Right lobe of liver (tissue), 6 donors: ENCODE measurements at regions not wholly inside any gene's neighbourhood (a gene's known extent, or its start where the extent isn't known, plus 50 kb on each side); places are given as distances from the start of the nearest gene placed in this dataset.
"Not testable (repeated sequence)": the region's sequence is repeated elsewhere in the genome, so short reads cannot be mapped to it uniquely, and the experiment has no call there.

Experiments used
- ATAC-seq, 4 donors: fragments of 200-7000 bp; cut with Tn5 transposase; one replicate each; pipeline ENCODE4 v1.9.1; 2020; ENCODE audit warnings: mild to moderate bottlenecking in 4 of 4, moderate library complexity in 4 of 4
- DNase-seq, 3 donors: peaks; one replicate each; pipeline ENCODE4 v3.0.0-alpha.2; 2020
- H3K27ac ChIP-seq, 3 donors: fragments of 200-600 bp; one replicate each; pipeline ENCODE4 v1.8.0; 2022
- H3K27me3 ChIP-seq, 2 donors: fragments of 200-600 bp; one replicate each; pipeline ENCODE4 v1.8.0; 2022
- H3K36me3 ChIP-seq, 4 donors: fragments of 200-600 bp; sonication (generic) in 1 of 4; one replicate each; pipeline versions ENCODE4 v1.5.1 to v1.8.0; 2017 to 2022; ENCODE audit warnings: control low read depth in 1 of 4
- H3K4me1 ChIP-seq, 4 donors: fragments of 200-600 bp; sonication (generic) in 1 of 4; one replicate each; pipeline versions ENCODE4 v1.5.1 to v1.8.0; 2017 to 2022; ENCODE audit warnings: control low read depth in 1 of 4
- H3K4me3 ChIP-seq, 3 donors: fragments of 200-600 bp; one replicate each; pipeline ENCODE4 v1.8.0; 2022
- H3K9me3 ChIP-seq, 4 donors: fragments of 200-600 bp; sonication (generic) in 1 of 4; one replicate each; pipeline versions ENCODE4 v1.5.1 to v1.8.0; 2017 to 2022; ENCODE audit warnings: control low read depth in 1 of 4
- POLR2A ChIP-seq: fragments of 450-650 bp; IDR thresholded peaks from one replicate; pipeline ENCODE4 v1.6.1; 2017; ENCODE audit warnings: antibody characterized with exemption, mild to moderate bottlenecking
- WGBS: methylation state at CpG from one replicate; pipeline ENCODE4 v1.1.6; 2018; ENCODE audit warnings: low coverage, low lambda C conversion rate; ENCODE audit not compliant: insufficient coverage; ENCODE audit errors: missing lambda C conversion rate; 5-methylcytosine and 5-hydroxymethylcytosine counted together
- intact Hi-C, 2 donors: fragments of 100-400 bp; cut with DNase I; formaldehyde crosslinking; loops; one replicate each; pipeline versions ENCODE4 v1.11.2 to v1.14.1; 2022
- TF ChIP-seq, protein P1 (sequence below), 4 donors: fragments of 200-600 bp in 3 of 4; fragments of 450-650 bp in 1 of 4; IDR thresholded peaks; one replicate each; pipeline versions ENCODE4 v1.5.1 to v1.8.0; 2016 to 2022; ENCODE audit warnings: antibody characterized with exemption in 4 of 4, mild to moderate bottlenecking in 2 of 4
- donor health status: DM: no; HTN: yes; CAD: no.
- donor health status: DM: no; HTN: no; CAD: no.
- donor health status: DM: no; HTN: no; CAD: no.
- donor health status: DM: no; HTN: yes; CAD: no.
- donor health status: DM: no; HTN: yes; CAD: no.

DNA sequence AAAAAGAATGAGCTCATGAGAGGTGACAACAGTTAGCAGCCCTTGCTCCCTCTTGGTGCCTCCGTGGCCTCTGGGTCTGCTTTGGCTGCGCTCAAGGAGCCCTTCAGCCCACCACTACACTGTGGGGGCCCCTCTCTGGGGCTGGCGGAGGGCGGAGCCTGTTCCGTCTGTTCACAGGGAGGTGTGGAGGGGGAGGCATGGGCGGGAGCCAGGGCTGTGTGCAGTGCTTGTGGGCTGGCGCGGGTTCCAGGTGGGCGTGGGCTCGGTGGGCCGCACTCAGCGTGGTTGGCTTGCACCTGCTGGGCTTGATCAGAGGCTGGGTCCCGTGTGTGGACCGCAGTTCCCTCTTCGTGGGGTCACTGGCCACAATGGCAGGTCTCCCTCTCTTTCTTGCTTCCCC lies 953.4 kb upstream of the PRR20A start:
- H3K4me1 ChIP-seq, result no peaks in the 10 kb centered on the region
- no peaks in the 10 kb centered on the region for H3K27me3 ChIP-seq
- no CpG with 5 or more reads among the region's 15 CpGs for WGBS
- no peaks in the 10 kb centered on the region for H3K9me3 ChIP-seq
- intact Hi-C loops, result no loop called here
- H3K27ac ChIP-seq, result no peak overlapping the region
- H3K36me3 ChIP-seq, result no peaks in the 10 kb centered on the region
- H3K4me3 ChIP-seq, result no peak overlapping the region
- no peak for ATAC-seq
- peak in 1 of 3 donors; percentile 45 for DNase-seq
- TF ChIP-seq, protein P1, sequence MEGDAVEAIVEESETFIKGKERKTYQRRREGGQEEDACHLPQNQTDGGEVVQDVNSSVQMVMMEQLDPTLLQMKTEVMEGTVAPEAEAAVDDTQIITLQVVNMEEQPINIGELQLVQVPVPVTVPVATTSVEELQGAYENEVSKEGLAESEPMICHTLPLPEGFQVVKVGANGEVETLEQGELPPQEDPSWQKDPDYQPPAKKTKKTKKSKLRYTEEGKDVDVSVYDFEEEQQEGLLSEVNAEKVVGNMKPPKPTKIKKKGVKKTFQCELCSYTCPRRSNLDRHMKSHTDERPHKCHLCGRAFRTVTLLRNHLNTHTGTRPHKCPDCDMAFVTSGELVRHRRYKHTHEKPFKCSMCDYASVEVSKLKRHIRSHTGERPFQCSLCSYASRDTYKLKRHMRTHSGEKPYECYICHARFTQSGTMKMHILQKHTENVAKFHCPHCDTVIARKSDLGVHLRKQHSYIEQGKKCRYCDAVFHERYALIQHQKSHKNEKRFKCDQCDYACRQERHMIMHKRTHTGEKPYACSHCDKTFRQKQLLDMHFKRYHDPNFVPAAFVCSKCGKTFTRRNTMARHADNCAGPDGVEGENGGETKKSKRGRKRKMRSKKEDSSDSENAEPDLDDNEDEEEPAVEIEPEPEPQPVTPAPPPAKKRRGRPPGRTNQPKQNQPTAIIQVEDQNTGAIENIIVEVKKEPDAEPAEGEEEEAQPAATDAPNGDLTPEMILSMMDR (IDR thresholded peaks at IDR 0.05), result no peak

DNA sequence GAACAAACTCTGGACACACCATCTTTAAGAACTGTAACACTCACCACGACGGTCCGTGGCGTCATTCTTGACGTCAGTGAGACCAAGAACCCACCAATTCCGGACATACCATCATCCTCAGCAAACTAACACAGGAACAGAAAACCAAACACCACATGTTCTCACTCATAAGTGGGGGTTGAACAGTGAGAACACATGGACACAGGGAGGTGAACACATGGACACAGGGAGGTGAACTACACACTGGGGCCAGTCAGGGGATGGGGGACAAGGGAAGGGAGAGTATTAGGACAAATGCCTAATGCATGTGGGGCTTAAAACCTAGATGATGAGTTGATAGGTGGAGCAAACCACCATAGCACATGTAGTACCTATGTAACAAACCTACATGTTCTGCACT lies 952.1 kb upstream of the PRR20A start:
- not testable (repeated sequence) for DNase-seq

DNA sequence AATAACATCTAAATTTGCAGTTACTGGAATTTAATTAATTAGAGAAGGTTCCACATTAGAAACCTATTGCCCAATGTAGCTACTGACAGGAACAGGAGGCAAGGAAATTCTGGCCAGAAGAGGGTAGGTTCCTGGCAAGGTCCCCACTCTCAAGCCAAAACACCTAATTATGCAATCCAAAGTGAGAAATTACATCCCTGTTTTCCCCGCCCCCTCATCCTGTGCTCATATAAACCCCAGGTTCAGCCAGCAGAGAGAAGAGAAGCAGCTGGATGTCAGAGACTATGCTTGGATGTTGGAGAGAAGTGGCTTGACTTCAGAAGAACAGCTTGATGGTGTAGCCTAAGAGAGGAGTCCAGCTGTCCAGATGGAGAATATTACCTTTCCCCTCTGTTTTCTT lies 951.3 kb upstream of the PRR20A start:
- intact Hi-C loops, result no loop called here
- Histone ChIP-seq H3K36me3 (no peaks in the 10 kb centered on the region), H3K9me3 (no peaks in the 10 kb centered on the region), H3K4me3 (no peak overlapping the region), H3K27ac (no peak overlapping the region), H3K4me1 (no peaks in the 10 kb centered on the region), H3K27me3 (no peaks in the 10 kb centered on the region)
- DNase-seq, result no peak
- WGBS, result 40% methylated on average over 1 of the region's 1 CpG
- TF ChIP-seq, protein P1 (IDR thresholded peaks at IDR 0.05), result no peak
- no peak for TF ChIP-seq POLR2A
- ATAC-seq, result no peak

More for the DNA sequence above, 952.1 kb upstream of the PRR20A start:
- H3K9me3 ChIP-seq, H3K36me3 ChIP-seq, H3K27ac ChIP-seq, ATAC-seq, H3K4me1 ChIP-seq, H3K27me3 ChIP-seq, H3K4me3 ChIP-seq, intact Hi-C loops: not testable (repeated sequence)
- 74% methylated on average over 6 of the region's 6 CpGs for WGBS

DNA sequence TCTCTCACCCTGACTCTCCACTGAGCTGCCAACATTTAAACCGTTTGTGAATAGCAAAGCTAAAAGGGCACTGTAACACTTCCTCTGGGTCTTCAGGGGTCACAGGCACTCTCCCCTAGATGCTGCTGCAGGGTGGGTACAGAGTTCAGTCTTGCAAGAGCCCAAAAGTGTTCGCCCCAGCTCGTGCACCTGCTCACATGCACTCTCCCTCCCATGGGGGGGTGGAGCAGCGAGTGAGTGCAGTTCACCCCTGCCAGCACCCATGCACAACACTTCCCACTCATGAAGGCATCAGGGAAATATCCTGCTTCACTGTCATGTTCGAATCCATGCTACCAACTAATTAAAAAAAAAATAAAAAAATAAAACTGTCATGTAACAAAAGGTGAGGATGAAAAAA lies 950.7 kb upstream of the PRR20A start:
- H3K4me1 ChIP-seq, result no peaks in the 10 kb centered on the region
- no peak overlapping the region for H3K4me3 ChIP-seq
- TF ChIP-seq, protein P1 (IDR thresholded peaks at IDR 0.05), result no peak
- no peak for TF ChIP-seq POLR2A
- no peak for DNase-seq
- H3K27me3 ChIP-seq, result no peaks in the 10 kb centered on the region
- intact Hi-C loops, result no loop called here
- no peaks in the 10 kb centered on the region for H3K36me3 ChIP-seq
- ATAC-seq, result no peak
- H3K9me3 ChIP-seq, result no peaks in the 10 kb centered on the region
- WGBS, result 44% methylated on average over 1 of the region's 5 CpGs
- H3K27ac ChIP-seq, result no peak overlapping the region

DNA sequence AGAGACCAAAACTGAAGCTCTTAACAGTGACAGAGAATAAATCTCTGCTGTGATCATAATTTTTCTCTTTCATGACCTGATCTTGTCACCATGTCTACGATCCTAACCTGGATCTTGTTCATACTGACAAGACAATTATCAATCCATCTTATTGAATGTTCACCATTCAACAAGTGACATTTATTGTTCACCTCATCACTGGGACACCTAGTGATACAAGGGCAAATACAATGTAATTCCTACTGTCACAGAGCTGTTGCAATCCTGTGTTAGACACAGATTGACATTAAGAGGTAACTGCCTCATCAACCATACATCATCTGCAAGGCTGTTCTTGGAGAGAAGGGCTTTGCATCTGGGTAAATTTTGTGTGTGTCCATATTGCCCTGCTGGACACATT lies 942.4 kb upstream of the PRR20A start:
- H3K4me1 ChIP-seq, result no peaks in the 10 kb centered on the region
- DNase-seq (no peak), ATAC-seq (no peak)
- WGBS, result 64% methylated on average over 1 of the region's 1 CpG
- no peaks in the 10 kb centered on the region for H3K36me3 ChIP-seq
- H3K4me3 ChIP-seq, result no peak overlapping the region
- no peaks in the 10 kb centered on the region for H3K27me3 ChIP-seq
- intact Hi-C loops, result no loop called here
- H3K9me3 ChIP-seq, result no peaks in the 10 kb centered on the region
- TF ChIP-seq, protein P1 (IDR thresholded peaks at IDR 0.05), result no peak
- TF ChIP-seq POLR2A, result no peak
- H3K27ac ChIP-seq, result no peak overlapping the region
